ENCODE measurements at regions not wholly inside any gene's neighbourhood (a gene's known extent, or its start where the extent isn't known, plus 50 kb on each side); places are given as distances from the start of the nearest gene placed in this dataset.
A peak's percentile ranks its signal among the peaks of the same experiment; 100 is the strongest.

- TF ChIP-seq EZH2phosphoT487 (IDR thresholded peaks at IDR 0.05; ENCODE audit: insufficient read depth, low read depth) (no peak), EZH2 (IDR thresholded peaks at IDR 0.05; ENCODE audit: insufficient read depth, poor library complexity, severe bottlenecking) (no peak)
- H3K4me3 ChIP-seq, result no peak overlapping the region
- DNase-seq, result no peak
- H2AFZ ChIP-seq, result no peak overlapping the region
- no peaks in the 10 kb centered on the region for H3K9me3 ChIP-seq (ENCODE audit: low read depth)
- no peak overlapping the region for H3K27ac ChIP-seq
- no peaks in the 10 kb centered on the region for H3K4me1 ChIP-seq (ENCODE audit: insufficient read depth)
- H3K4me2 ChIP-seq (ENCODE audit: unreplicated experiment), result no peak overlapping the region
- H3K79me2 ChIP-seq (ENCODE audit: insufficient read depth), result no peaks in the 10 kb centered on the region
- 90 to 93% methylated on average over 3 of the region's 3 CpGs for WGBS, 2 experiments (ENCODE audit: low coverage in 1 of 2, low lambda C conversion rate in 2 of 2, missing lambda C conversion rate in 2 of 2)
- no peak overlapping the region for H3K9ac ChIP-seq
- H3F3A ChIP-seq (ENCODE audit: insufficient read depth), result no peaks in the 10 kb centered on the region
- no peaks in the 10 kb centered on the region for H3K36me3 ChIP-seq (ENCODE audit: low read depth)
- H3K27me3 ChIP-seq (replicated peaks; ENCODE audit: insufficient read depth), result no peaks in the 10 kb centered on the region
- H3K9me2 ChIP-seq (ENCODE audit: insufficient read depth), result no peaks in the 10 kb centered on the region; the same call in 1 of the 2 replicates
- no peaks in the 10 kb centered on the region for H4K20me1 ChIP-seq (ENCODE audit: insufficient read depth)
- in situ Hi-C loops (cut with MboI), result no loop called here
Observed at GRCh38 chr1:56152635-56153034, 426.7 kb downstream of the PLPP3 start.

DNA sequence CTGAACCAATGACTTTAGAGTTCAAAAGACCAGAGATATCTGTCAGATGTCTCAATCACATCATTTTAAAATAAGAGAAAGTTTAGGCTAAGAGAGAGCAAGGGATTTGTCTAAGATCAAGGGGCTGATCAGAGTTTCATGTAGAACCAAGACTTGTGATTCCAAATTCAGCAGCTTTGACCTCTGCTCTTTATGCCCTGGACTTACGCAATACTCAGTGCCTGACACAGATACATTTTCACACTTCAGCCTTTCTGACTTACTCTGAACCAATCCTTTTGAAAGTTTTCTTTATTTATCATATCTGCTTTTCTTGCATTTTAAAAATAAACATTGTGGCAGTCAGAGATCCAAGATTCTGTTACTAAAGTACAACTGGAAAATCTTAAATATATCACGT is 428.0 kb downstream of the PLPP3 start:
- in situ Hi-C loops (cut with MboI), result no loop called here
- H3K36me3 ChIP-seq (ENCODE audit: low read depth), result no peaks in the 10 kb centered on the region
- peaks cover 1% of the 10 kb centered on the region for H3F3A ChIP-seq (ENCODE audit: insufficient read depth)
- no peaks in the 10 kb centered on the region for H4K20me1 ChIP-seq (ENCODE audit: insufficient read depth)
- H3K27me3 ChIP-seq (replicated peaks; ENCODE audit: insufficient read depth), result no peaks in the 10 kb centered on the region
- TF ChIP-seq EZH2phosphoT487 (IDR thresholded peaks at IDR 0.05; ENCODE audit: insufficient read depth, low read depth), result no peak
- no peak for TF ChIP-seq EZH2 (IDR thresholded peaks at IDR 0.05; ENCODE audit: insufficient read depth, poor library complexity, severe bottlenecking)
- no peaks in the 10 kb centered on the region for H3K79me2 ChIP-seq (ENCODE audit: insufficient read depth)
- no peak overlapping the region for H3K27ac ChIP-seq
- no peaks in the 10 kb centered on the region; the same call in 1 of the 2 replicates for H3K9me2 ChIP-seq (ENCODE audit: insufficient read depth)
- no peak overlapping the region for H3K4me2 ChIP-seq (ENCODE audit: unreplicated experiment)
- DNase-seq, result no peak
- 93 to 95% methylated on average over 2 of the region's 2 CpGs for WGBS, 2 experiments (ENCODE audit: low coverage in 1 of 2, low lambda C conversion rate in 2 of 2, missing lambda C conversion rate in 2 of 2)
- no peaks in the 10 kb centered on the region for H3K4me1 ChIP-seq (ENCODE audit: insufficient read depth)
- no peaks in the 10 kb centered on the region for H3K9me3 ChIP-seq (ENCODE audit: low read depth)
- H3K4me3 ChIP-seq, result no peak overlapping the region
- H3K9ac ChIP-seq, result no peak overlapping the region
- H2AFZ ChIP-seq, result no peak overlapping the region

- Histone ChIP-seq H3K27ac (no peak overlapping the region), H2AFZ (no peak overlapping the region), H3F3A (ENCODE audit: insufficient read depth) (peaks cover 8% of the 10 kb centered on the region), H4K20me1 (ENCODE audit: insufficient read depth) (no peaks in the 10 kb centered on the region), H3K9me3 (ENCODE audit: low read depth) (no peaks in the 10 kb centered on the region), H3K79me2 (ENCODE audit: insufficient read depth) (no peaks in the 10 kb centered on the region), H3K4me2 (ENCODE audit: unreplicated experiment) (no peak overlapping the region), H3K9me2 (ENCODE audit: insufficient read depth) (no peaks in the 10 kb centered on the region; the same call in 1 of the 2 replicates), H3K27me3 (replicated peaks; ENCODE audit: insufficient read depth) (no peaks in the 10 kb centered on the region), H3K9ac (no peak overlapping the region), H3K4me3 (no peak overlapping the region), H3K4me1 (ENCODE audit: insufficient read depth) (no peaks in the 10 kb centered on the region), H3K36me3 (ENCODE audit: low read depth) (no peaks in the 10 kb centered on the region)
- WGBS, 2 experiments (ENCODE audit: low coverage in 1 of 2, low lambda C conversion rate in 2 of 2, missing lambda C conversion rate in 2 of 2), result 37 to 47% methylated on average over 5 of the region's 5 CpGs
- in situ Hi-C loops (cut with MboI), result no loop called here
- no peak for DNase-seq
- TF ChIP-seq EZH2 (IDR thresholded peaks at IDR 0.05; ENCODE audit: insufficient read depth, poor library complexity, severe bottlenecking), result no peak
- no peak for TF ChIP-seq EZH2phosphoT487 (IDR thresholded peaks at IDR 0.05; ENCODE audit: insufficient read depth, low read depth)
Observed at GRCh38 chr1:56150441-56151215, 428.7 kb downstream of the PLPP3 start.

GRCh38 chr1:56149761-56150160 is 429.6 kb downstream of the PLPP3 start:
- Histone ChIP-seq H3K4me1 (ENCODE audit: insufficient read depth) (no peaks in the 10 kb centered on the region), H3K27me3 (replicated peaks; ENCODE audit: insufficient read depth) (no peaks in the 10 kb centered on the region), H3K9me2 (ENCODE audit: insufficient read depth) (no peaks in the 10 kb centered on the region; the same call in 1 of the 2 replicates), H3K9me3 (ENCODE audit: low read depth) (no peaks in the 10 kb centered on the region), H4K20me1 (ENCODE audit: insufficient read depth) (no peaks in the 10 kb centered on the region), H3K36me3 (ENCODE audit: low read depth) (no peaks in the 10 kb centered on the region), H3F3A (ENCODE audit: insufficient read depth) (peaks cover 8% of the 10 kb centered on the region), H3K27ac (no peak overlapping the region), H3K4me2 (ENCODE audit: unreplicated experiment) (no peak overlapping the region), H3K79me2 (ENCODE audit: insufficient read depth) (no peaks in the 10 kb centered on the region), H2AFZ (no peak overlapping the region), H3K9ac (no peak overlapping the region), H3K4me3 (no peak overlapping the region)
- TF ChIP-seq EZH2 (IDR thresholded peaks at IDR 0.05; ENCODE audit: insufficient read depth, poor library complexity, severe bottlenecking) (no peak), EZH2phosphoT487 (IDR thresholded peaks at IDR 0.05; ENCODE audit: insufficient read depth, low read depth) (no peak)
- in situ Hi-C loops (cut with MboI), result no loop called here
- DNase-seq, result peak; percentile 59
- WGBS, 2 experiments (ENCODE audit: low coverage in 1 of 2, low lambda C conversion rate in 2 of 2, missing lambda C conversion rate in 2 of 2), result 82 to 85% methylated on average over 6 of the region's 6 CpGs
